ENCODE measurements at regions not wholly inside any gene's neighbourhood (a gene's known extent, or its start where the extent isn't known, plus 50 kb on each side); places are given as distances from the start of the nearest gene placed in this dataset.

DNA sequence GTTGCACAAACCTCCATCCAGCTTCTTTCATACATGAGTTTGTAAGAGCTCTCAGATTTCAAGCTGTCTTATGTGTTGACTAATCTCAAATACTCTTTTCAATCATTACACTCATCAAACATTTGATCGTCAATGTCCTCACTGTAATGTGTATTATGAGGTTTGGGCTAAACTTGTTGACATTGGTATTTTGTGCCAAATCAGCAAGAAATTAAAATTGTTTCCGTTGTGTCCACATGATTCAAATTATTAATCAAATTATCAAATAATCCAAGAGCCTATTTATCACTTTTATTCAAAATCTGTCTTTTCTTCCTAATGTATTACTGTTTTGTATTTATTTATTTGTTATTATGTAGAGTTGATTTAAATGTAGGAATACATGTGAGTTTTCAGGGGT lies 283.4 kb downstream of the GAS1 start:
- no peak overlapping the region for H2AK5ac ChIP-seq (ENCODE audit: low read depth, low read length)
- H3K14ac ChIP-seq (ENCODE audit: low read length) = no peak overlapping the region
- no peak overlapping the region for H2BK5ac ChIP-seq (ENCODE audit: low read length)
- no peak overlapping the region for H4K91ac ChIP-seq (ENCODE audit: low read depth, low read length, poor library complexity)
- no peak overlapping the region for H3K18ac ChIP-seq (ENCODE audit: low read length)
- no peaks in the 10 kb centered on the region for H3K27me3 ChIP-seq (ENCODE audit: control insufficient read depth in 3 of 3, insufficient read depth in 3 of 3, low read depth in 1 of 3, low read length in 3 of 3)
- H3K4me2 ChIP-seq (ENCODE audit: insufficient read depth, low read length, poor library complexity, severe bottlenecking) = no peak overlapping the region
- no peak overlapping the region for H2AFZ ChIP-seq (ENCODE audit: low read length)
- H3K9ac ChIP-seq (ENCODE audit: low read depth, low read length, poor library complexity) = no peak overlapping the region
- H4K8ac ChIP-seq (ENCODE audit: low read depth, low read length) = no peak overlapping the region
- H2BK15ac ChIP-seq (ENCODE audit: low read length) = no peak overlapping the region
- no peak overlapping the region for H3K27ac ChIP-seq (replicated peaks; ENCODE audit: low read length)
- H3K9me3 ChIP-seq (replicated peaks in 1 of 2; ENCODE audit: control insufficient read depth in 2 of 2, insufficient read depth in 1 of 2, low read depth in 1 of 2, low read length in 2 of 2) = no peaks in the 10 kb centered on the region
- H3K36me3 ChIP-seq (replicated peaks in 1 of 2; ENCODE audit: control insufficient read depth in 2 of 2, insufficient read depth in 2 of 2, low read length in 2 of 2) = no peaks in the 10 kb centered on the region
- no peaks in the 10 kb centered on the region for H3K4me1 ChIP-seq (ENCODE audit: control insufficient read depth in 2 of 2, insufficient read depth in 1 of 2, low read depth in 1 of 2, low read length in 2 of 2)
- H3K23ac ChIP-seq (ENCODE audit: low read depth, low read length, poor library complexity) = no peak overlapping the region
- WGBS, 2 donors (ENCODE audit: extremely low coverage in 2 of 2, insufficient read length in 2 of 2, insufficient replicate concordance in 1 of 2) = no CpG with 5 or more reads among the region's 2 CpGs
- no peak for DNase-seq (ENCODE audit: low spot score)
- no peak overlapping the region for H3K4ac ChIP-seq (ENCODE audit: low read length)
- H2BK120ac ChIP-seq (ENCODE audit: low read depth, low read length) = no peak overlapping the region
- H2BK12ac ChIP-seq (ENCODE audit: low read length) = no peak overlapping the region
- H3K4me3 ChIP-seq (ENCODE audit: low read length in 2 of 2) = no peak overlapping the region
- no peaks in the 10 kb centered on the region for H3K79me1 ChIP-seq (ENCODE audit: low read depth, low read length)

- no peak overlapping the region for H3K4me2 ChIP-seq (ENCODE audit: insufficient read depth, low read length, poor library complexity, severe bottlenecking)
- H3K27ac ChIP-seq (replicated peaks; ENCODE audit: low read length) = no peak overlapping the region
- no peak for DNase-seq (ENCODE audit: low spot score)
- H2AFZ ChIP-seq (ENCODE audit: low read length) = no peak overlapping the region
- H2BK120ac ChIP-seq (ENCODE audit: low read depth, low read length) = no peak overlapping the region
- no peak overlapping the region for H3K18ac ChIP-seq (ENCODE audit: low read length)
- no peak overlapping the region for H4K91ac ChIP-seq (ENCODE audit: low read depth, low read length, poor library complexity)
- H3K14ac ChIP-seq (ENCODE audit: low read length) = no peak overlapping the region
- WGBS, 2 donors (ENCODE audit: extremely low coverage in 2 of 2, insufficient read length in 2 of 2, insufficient replicate concordance in 1 of 2) = no CpG with 5 or more reads among the region's 2 CpGs
- H3K9me3 ChIP-seq (replicated peaks in 1 of 2; ENCODE audit: control insufficient read depth in 2 of 2, insufficient read depth in 1 of 2, low read depth in 1 of 2, low read length in 2 of 2) = no peaks in the 10 kb centered on the region
- no peak overlapping the region for H2BK5ac ChIP-seq (ENCODE audit: low read length)
- H3K4me3 ChIP-seq (ENCODE audit: low read length in 2 of 2) = no peak overlapping the region
- H3K27me3 ChIP-seq (ENCODE audit: control insufficient read depth in 3 of 3, insufficient read depth in 3 of 3, low read depth in 1 of 3, low read length in 3 of 3) = no peaks in the 10 kb centered on the region
- H3K79me1 ChIP-seq (ENCODE audit: low read depth, low read length) = no peaks in the 10 kb centered on the region
- H4K8ac ChIP-seq (ENCODE audit: low read depth, low read length) = no peak overlapping the region
- no peak overlapping the region for H3K9ac ChIP-seq (ENCODE audit: low read depth, low read length, poor library complexity)
- H3K23ac ChIP-seq (ENCODE audit: low read depth, low read length, poor library complexity) = no peak overlapping the region
- H2BK12ac ChIP-seq (ENCODE audit: low read length) = no peak overlapping the region
- no peak overlapping the region for H3K4ac ChIP-seq (ENCODE audit: low read length)
- no peaks in the 10 kb centered on the region for H3K4me1 ChIP-seq (ENCODE audit: control insufficient read depth in 2 of 2, insufficient read depth in 1 of 2, low read depth in 1 of 2, low read length in 2 of 2)
- no peaks in the 10 kb centered on the region for H3K36me3 ChIP-seq (replicated peaks in 1 of 2; ENCODE audit: control insufficient read depth in 2 of 2, insufficient read depth in 2 of 2, low read length in 2 of 2)
- H2BK15ac ChIP-seq (ENCODE audit: low read length) = no peak overlapping the region
- no peak overlapping the region for H2AK5ac ChIP-seq (ENCODE audit: low read depth, low read length)
Measured at GRCh38 chr9:86662890-86663468, 284.3 kb downstream of the GAS1 start.

DNA sequence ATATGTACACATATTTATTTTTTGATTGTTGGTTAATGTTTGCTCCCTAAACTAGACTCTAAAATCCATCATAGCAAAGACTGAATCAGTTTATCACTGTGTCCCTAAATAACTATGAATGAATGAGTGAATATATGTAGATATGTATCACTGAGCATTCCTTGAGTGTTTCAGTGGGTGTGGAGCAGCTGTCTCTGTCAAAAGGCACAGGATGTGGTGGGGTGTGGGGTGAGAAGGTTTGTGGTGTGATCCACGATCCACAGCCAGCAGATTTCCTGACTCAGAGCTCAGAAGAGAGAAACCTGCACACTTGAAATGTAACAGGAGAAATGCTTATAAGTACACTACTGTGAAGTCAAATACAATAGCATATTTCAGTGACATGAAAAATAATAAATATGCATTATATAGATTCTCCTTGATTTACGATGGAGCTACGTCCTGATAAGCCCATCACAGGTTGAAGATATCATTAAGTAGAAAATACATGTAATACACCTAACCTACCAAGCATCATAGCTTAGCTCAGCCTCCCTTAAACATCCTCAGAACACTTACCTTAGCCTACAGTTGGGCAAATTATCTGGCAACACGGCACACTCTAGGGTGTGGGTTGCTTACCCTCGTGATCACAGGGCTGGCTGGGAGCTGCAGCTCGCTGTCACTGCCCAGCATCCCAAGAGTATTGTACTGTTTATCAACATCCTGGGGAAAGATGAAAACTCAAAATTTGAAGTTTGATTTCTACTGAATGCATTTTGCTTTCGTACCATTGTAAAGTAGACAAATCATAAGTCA lies 287.0 kb downstream of the GAS1 start:
- no peaks in the 10 kb centered on the region for H3K27me3 ChIP-seq (ENCODE audit: control insufficient read depth in 3 of 3, insufficient read depth in 3 of 3, low read depth in 1 of 3, low read length in 3 of 3)
- H3K36me3 ChIP-seq (replicated peaks in 1 of 2; ENCODE audit: control insufficient read depth in 2 of 2, insufficient read depth in 2 of 2, low read length in 2 of 2) = no peaks in the 10 kb centered on the region
- no peak overlapping the region for H3K27ac ChIP-seq (replicated peaks; ENCODE audit: low read length)
- WGBS, 2 donors (ENCODE audit: extremely low coverage in 2 of 2, insufficient read length in 2 of 2, insufficient replicate concordance in 1 of 2) = no CpG with 5 or more reads among the region's 7 CpGs
- H3K4me1 ChIP-seq (ENCODE audit: control insufficient read depth in 2 of 2, insufficient read depth in 1 of 2, low read depth in 1 of 2, low read length in 2 of 2) = no peaks in the 10 kb centered on the region
- no peak overlapping the region for H3K9ac ChIP-seq (ENCODE audit: low read depth, low read length, poor library complexity)
- no peak overlapping the region for H3K4me2 ChIP-seq (ENCODE audit: insufficient read depth, low read length, poor library complexity, severe bottlenecking)
- no peak overlapping the region for H2AK5ac ChIP-seq (ENCODE audit: low read depth, low read length)
- H3K23ac ChIP-seq (ENCODE audit: low read depth, low read length, poor library complexity) = no peak overlapping the region
- H2BK15ac ChIP-seq (ENCODE audit: low read length) = no peak overlapping the region
- peak overlapping the region; percentile 11 for H3K18ac ChIP-seq (ENCODE audit: low read length)
- no peak overlapping the region for H2AFZ ChIP-seq (ENCODE audit: low read length)
- no peak overlapping the region for H3K14ac ChIP-seq (ENCODE audit: low read length)
- DNase-seq (ENCODE audit: low spot score) = no peak
- H2BK120ac ChIP-seq (ENCODE audit: low read depth, low read length) = no peak overlapping the region
- H2BK12ac ChIP-seq (ENCODE audit: low read length) = no peak overlapping the region
- H3K9me3 ChIP-seq (replicated peaks in 1 of 2; ENCODE audit: control insufficient read depth in 2 of 2, insufficient read depth in 1 of 2, low read depth in 1 of 2, low read length in 2 of 2) = no peaks in the 10 kb centered on the region
- no peak overlapping the region for H4K91ac ChIP-seq (ENCODE audit: low read depth, low read length, poor library complexity)
- H3K4me3 ChIP-seq (ENCODE audit: low read length in 2 of 2) = no peak overlapping the region
- no peak overlapping the region for H4K8ac ChIP-seq (ENCODE audit: low read depth, low read length)
- no peak overlapping the region for H3K4ac ChIP-seq (ENCODE audit: low read length)
- no peaks in the 10 kb centered on the region for H3K79me1 ChIP-seq (ENCODE audit: low read depth, low read length)
- no peak overlapping the region for H2BK5ac ChIP-seq (ENCODE audit: low read length)

DNA sequence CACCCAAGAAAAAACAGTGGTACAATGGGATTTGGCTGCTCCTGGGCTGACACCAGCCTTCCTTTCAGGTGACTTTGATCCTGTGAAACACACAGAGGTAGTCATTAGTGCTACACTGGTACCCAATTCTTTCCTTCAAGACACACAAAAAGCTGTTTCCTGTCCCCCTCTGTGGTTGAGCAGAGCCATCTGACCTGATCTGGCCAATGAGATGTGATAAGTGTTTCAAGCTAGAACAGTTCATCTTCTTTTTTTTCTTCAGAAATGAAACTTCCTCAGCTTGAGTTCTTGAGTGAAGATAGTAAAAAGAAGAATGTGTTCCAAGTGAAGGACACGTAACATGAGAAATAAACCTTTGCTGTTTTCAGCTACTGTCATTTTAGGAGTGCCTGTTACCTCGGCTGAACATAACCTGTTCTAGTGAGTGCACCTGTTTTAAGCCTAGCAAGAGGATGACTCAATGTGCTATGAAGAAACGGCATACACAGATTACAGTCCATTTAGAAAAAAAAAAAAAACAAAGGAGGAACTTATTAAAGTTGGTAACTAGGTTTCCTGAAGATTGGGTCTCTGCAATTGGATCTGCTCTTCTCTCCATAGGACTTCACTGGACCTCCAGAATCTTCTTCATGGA lies 287.8 kb downstream of the GAS1 start:
- H3K36me3 ChIP-seq (replicated peaks in 1 of 2; ENCODE audit: control insufficient read depth in 2 of 2, insufficient read depth in 2 of 2, low read length in 2 of 2) = no peaks in the 10 kb centered on the region
- H3K27me3 ChIP-seq (ENCODE audit: control insufficient read depth in 3 of 3, insufficient read depth in 3 of 3, low read depth in 1 of 3, low read length in 3 of 3) = no peaks in the 10 kb centered on the region
- DNase-seq (ENCODE audit: low spot score) = no peak
- no peaks in the 10 kb centered on the region for H3K9me3 ChIP-seq (replicated peaks in 1 of 2; ENCODE audit: control insufficient read depth in 2 of 2, insufficient read depth in 1 of 2, low read depth in 1 of 2, low read length in 2 of 2)
- no peak overlapping the region for H3K4me2 ChIP-seq (ENCODE audit: insufficient read depth, low read length, poor library complexity, severe bottlenecking)
- H3K18ac ChIP-seq (ENCODE audit: low read length) = no peak overlapping the region
- H4K8ac ChIP-seq (ENCODE audit: low read depth, low read length) = no peak overlapping the region
- no peaks in the 10 kb centered on the region for H3K4me1 ChIP-seq (ENCODE audit: control insufficient read depth in 2 of 2, insufficient read depth in 1 of 2, low read depth in 1 of 2, low read length in 2 of 2)
- no peak overlapping the region for H2AK5ac ChIP-seq (ENCODE audit: low read depth, low read length)
- H2BK12ac ChIP-seq (ENCODE audit: low read length) = no peak overlapping the region
- H2BK5ac ChIP-seq (ENCODE audit: low read length) = no peak overlapping the region
- H3K23ac ChIP-seq (ENCODE audit: low read depth, low read length, poor library complexity) = no peak overlapping the region
- no peak overlapping the region for H2BK120ac ChIP-seq (ENCODE audit: low read depth, low read length)
- no CpG with 5 or more reads among the region's 3 CpGs for WGBS, 2 donors (ENCODE audit: extremely low coverage in 2 of 2, insufficient read length in 2 of 2, insufficient replicate concordance in 1 of 2)
- H3K4me3 ChIP-seq (ENCODE audit: low read length in 2 of 2) = no peak overlapping the region
- H3K4ac ChIP-seq (ENCODE audit: low read length) = no peak overlapping the region
- no peak overlapping the region for H3K27ac ChIP-seq (replicated peaks; ENCODE audit: low read length)
- no peaks in the 10 kb centered on the region for H3K79me1 ChIP-seq (ENCODE audit: low read depth, low read length)
- no peak overlapping the region for H3K9ac ChIP-seq (ENCODE audit: low read depth, low read length, poor library complexity)
- no peak overlapping the region for H4K91ac ChIP-seq (ENCODE audit: low read depth, low read length, poor library complexity)
- no peak overlapping the region for H2AFZ ChIP-seq (ENCODE audit: low read length)
- H2BK15ac ChIP-seq (ENCODE audit: low read length) = no peak overlapping the region
- no peak overlapping the region for H3K14ac ChIP-seq (ENCODE audit: low read length)

Measured in neuronal stem cell (in vitro differentiated cells).